Testis (tissue), 2 donors: ENCODE measurements at regions not wholly inside any gene's neighbourhood (a gene's known extent, or its start where the extent isn't known, plus 50 kb on each side); places are given as distances from the start of the nearest gene placed in this dataset.

ENCODE experiments used
- DNase-seq: peaks from one replicate; pipeline ENCODE4 v3.0.0-alpha.2; 2019
- H3K27ac ChIP-seq, 2 donors: fragments of 200-600 bp; sonication (generic); one replicate each; pipeline ENCODE4 v1.5.1; 2019
- H3K27me3 ChIP-seq: fragments of 200-600 bp; sonication (generic); one replicate; pipeline ENCODE4 v1.5.1; 2019
- H3K36me3 ChIP-seq: fragments of 200-600 bp; sonication (generic); one replicate; pipeline ENCODE4 v1.5.1; 2017; ENCODE audit warnings: low read depth; ENCODE audit errors: missing control alignments
- H3K4me1 ChIP-seq: fragments of 200-600 bp; sonication (generic); one replicate; pipeline ENCODE4 v1.5.1; 2019
- H3K4me3 ChIP-seq, 2 donors: fragments of 200-600 bp; sonication (generic); one replicate each; pipeline ENCODE4 v1.5.1; 2017 to 2019
- H3K9me3 ChIP-seq: fragments of 200-600 bp; sonication (generic); one replicate; pipeline ENCODE4 v1.5.1; 2017
- CTCF ChIP-seq, 3 experiments: fragments of 450-650 bp in 2 of 3; fragments of 200-600 bp in 1 of 3; sonication (generic) in 1 of 3; IDR thresholded peaks; one replicate each; pipeline ENCODE4 v1.5.1; 2016 to 2019; ENCODE audit warnings: antibody characterized with exemption in 3 of 3, mild to moderate bottlenecking in 2 of 3, moderate library complexity in 1 of 3
- POLR2A ChIP-seq: fragments of 450-650 bp; IDR thresholded peaks from one replicate; pipeline ENCODE4 v1.6.1; 2017; ENCODE audit warnings: antibody characterized with exemption, mild to moderate bottlenecking, moderate library complexity
- WGBS, 2 donors: methylation state at CpG; one replicate each; pipeline ENCODE4 v1.1.5; 2018; 5-methylcytosine and 5-hydroxymethylcytosine counted together
- intact Hi-C: fragments of 100-400 bp; cut with DNase I; formaldehyde crosslinking; loops from one replicate; pipeline ENCODE4 v1.15.1; 2023; ENCODE audit warnings: low total_unique reads

GRCh38 chr1:184822267-184822666 lies 67.6 kb upstream of the EDEM3 start:
- Histone ChIP-seq H3K9me3 (no peaks in the 10 kb centered on the region), H3K36me3 (no peaks in the 10 kb centered on the region), H3K4me1 (no peaks in the 10 kb centered on the region), H3K27ac (no peak overlapping the region), H3K4me3 (no peak overlapping the region), H3K27me3 (no peaks in the 10 kb centered on the region)
- TF ChIP-seq CTCF (IDR thresholded peaks at IDR 0.05), result no peak
- intact Hi-C loops, result no loop called here
- WGBS, 2 donors, result 90 to 93% methylated on average over 1 of the region's 1 CpG
- DNase-seq, result no peak

GRCh38 chr1:184821658-184822057 lies 67.0 kb upstream of the EDEM3 start:
- intact Hi-C loops, result no loop called here
- Histone ChIP-seq H3K4me1 (no peaks in the 10 kb centered on the region), H3K4me3 (no peak overlapping the region), H3K27me3 (no peaks in the 10 kb centered on the region), H3K27ac (no peak overlapping the region), H3K36me3 (no peaks in the 10 kb centered on the region), H3K9me3 (no peaks in the 10 kb centered on the region)
- no peak for TF ChIP-seq POLR2A
- TF ChIP-seq CTCF (IDR thresholded peaks at IDR 0.05), result no peak
- DNase-seq, result no peak
- 97 to 100% methylated on average over 4 of the region's 4 CpGs for WGBS, 2 donors

GRCh38 chr1:184820956-184821355 lies 66.3 kb upstream of the EDEM3 start:
- H3K4me1 ChIP-seq, result no peaks in the 10 kb centered on the region
- no peak for DNase-seq
- no peaks in the 10 kb centered on the region for H3K27me3 ChIP-seq
- 85 to 86% methylated on average over 5 of the region's 5 CpGs for WGBS, 2 donors
- H3K9me3 ChIP-seq, result no peaks in the 10 kb centered on the region
- TF ChIP-seq CTCF (IDR thresholded peaks at IDR 0.05), result no peak
- TF ChIP-seq POLR2A, result no peak
- no peak overlapping the region for H3K4me3 ChIP-seq
- H3K36me3 ChIP-seq, result no peaks in the 10 kb centered on the region
- H3K27ac ChIP-seq, result no peak overlapping the region
- intact Hi-C loops, result no loop called here

GRCh38 chr1:184820218-184820750 lies 65.6 kb upstream of the EDEM3 start:
- WGBS, 2 donors, result 83 to 86% methylated on average over 7 of the region's 7 CpGs
- no peaks in the 10 kb centered on the region for H3K4me1 ChIP-seq
- intact Hi-C loops, result no loop called here

More at GRCh38 chr1:184820218-184820750, 65.6 kb upstream of the EDEM3 start:
- Histone ChIP-seq H3K27me3 (no peaks in the 10 kb centered on the region), H3K9me3 (no peaks in the 10 kb centered on the region), H3K36me3 (no peaks in the 10 kb centered on the region), H3K27ac (no peak overlapping the region), H3K4me3 (no peak overlapping the region)
- no peak for TF ChIP-seq POLR2A
- TF ChIP-seq CTCF (IDR thresholded peaks at IDR 0.05), result no peak
- DNase-seq, result no peak
